Activated CD8-positive, alpha-beta T cell treated with anti-CD3 and anti-CD28 coated beads, Interleukin-2, amount 10 ng/mL, durations not matched to agents 7 days and 5 days (primary cell): ENCODE measurements at regions not wholly inside any gene's neighbourhood (a gene's known extent, or its start where the extent isn't known, plus 50 kb on each side); places are given as distances from the start of the nearest gene placed in this dataset.

Experiments
- ATAC-seq: fragments of 150-1000 bp; cut with Tn5 transposase; one replicate; pipeline ENCODE4 v1.10.0; 2021; ENCODE audit warnings: moderate library complexity
- CTCF ChIA-PET: fragments of 350-600 bp; sonication (Branson Sonifier 250); formaldehyde crosslinking; loops from one replicate; lab custom pipeline; 2021; ENCODE audit warnings: antibody characterized with exemption; lab: Charles Lee
- POLR2A ChIA-PET: fragments of 350-600 bp; sonication (Branson Sonifier 250); formaldehyde crosslinking; loops from one replicate; lab custom pipeline; 2021; ENCODE audit warnings: antibody characterized with exemption; lab: Charles Lee
- DNase-seq: peaks from one replicate; pipeline ENCODE4 v3.0.0-alpha.2; 2020
- H3K27ac Mint-ChIP-seq: one replicate; pipeline ENCODE4 v1.8.0; 2021; ENCODE audit warnings: mild to moderate bottlenecking, mixed read lengths
- H3K27me3 Mint-ChIP-seq: one replicate; pipeline ENCODE4 v1.8.0; 2021; ENCODE audit warnings: low read depth, mixed read lengths
- H3K36me3 Mint-ChIP-seq: one replicate; pipeline ENCODE4 v1.8.0; 2021; ENCODE audit warnings: low read depth, mixed read lengths
- H3K4me1 Mint-ChIP-seq: one replicate; pipeline ENCODE4 v1.8.0; 2021; ENCODE audit warnings: low read depth, mixed read lengths
- H3K4me3 Mint-ChIP-seq: one replicate; pipeline ENCODE4 v1.8.0; 2021; ENCODE audit warnings: mild to moderate bottlenecking, mixed read lengths
- H3K9me3 Mint-ChIP-seq: one replicate; pipeline ENCODE4 v1.8.0; 2022; ENCODE audit warnings: mixed read lengths; ENCODE audit not compliant: insufficient read depth

GRCh38 chr9:107404161-107404560 lies 85.4 kb downstream of the KLF4 start:
- H3K36me3 Mint-ChIP-seq: no peaks in the 10 kb centered on the region
- ChIA-PET POLR2A (no interaction called here), CTCF (interaction anchor here (2.2 kb wide), 1 partner anchor 21 kb away, joined by 7 read pairs; no protein-coding TSS in a partner anchor)
- ATAC-seq (no peak), DNase-seq (no peak)
- H3K27me3 Mint-ChIP-seq: peaks cover 6% of the 10 kb centered on the region
- no peak overlapping the region for H3K4me3 Mint-ChIP-seq
- H3K27ac Mint-ChIP-seq: no peak overlapping the region
- H3K4me1 Mint-ChIP-seq: no peaks in the 10 kb centered on the region
- H3K9me3 Mint-ChIP-seq: no peaks in the 10 kb centered on the region

DNA sequence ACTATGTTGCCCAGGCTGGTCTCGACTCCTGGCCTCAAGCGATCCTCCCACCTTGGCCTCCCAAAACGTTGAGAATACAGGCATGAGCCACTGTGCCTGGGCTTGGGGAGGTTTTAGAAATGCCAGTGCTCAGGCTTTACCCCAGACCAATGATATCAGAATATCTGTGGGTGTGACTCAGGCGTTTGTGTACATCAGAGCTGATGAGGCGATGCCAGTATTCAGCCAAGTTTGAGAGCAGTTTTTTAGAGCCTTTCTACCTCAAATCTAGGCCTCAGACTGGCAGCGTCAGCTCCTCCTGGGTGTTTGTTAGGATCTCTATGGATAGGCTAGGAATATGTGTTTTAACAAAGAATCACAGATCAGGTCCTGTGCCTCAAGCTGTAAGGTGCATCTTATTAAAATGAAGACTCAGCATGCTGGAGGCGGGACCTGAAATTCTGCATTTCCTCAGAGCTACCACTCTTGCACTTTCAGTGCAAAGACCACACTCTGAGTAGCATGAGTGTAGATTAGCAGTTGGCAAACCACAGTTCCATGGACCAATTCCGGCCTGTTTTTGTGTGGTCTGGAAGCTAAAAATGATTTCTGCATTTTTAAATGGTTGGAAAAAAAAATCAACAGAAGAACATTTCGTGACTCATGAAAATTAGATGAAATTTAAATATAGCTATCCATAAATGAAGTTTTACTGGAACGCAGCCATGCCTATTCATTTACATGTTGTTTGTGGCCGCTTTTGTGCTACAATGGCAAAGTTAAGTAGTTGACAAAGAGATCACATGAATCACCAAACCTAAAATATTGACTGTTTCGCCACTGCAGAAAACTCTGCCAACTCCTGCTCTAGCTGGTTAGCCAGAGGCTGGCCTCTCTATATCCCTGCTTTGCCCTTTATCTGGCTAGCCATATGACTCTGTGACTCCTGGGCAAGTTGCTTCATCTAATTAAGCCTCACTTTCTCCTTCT lies 92.2 kb downstream of the KLF4 start:
- Mint-ChIP-seq H3K27ac (no peak overlapping the region), H3K27me3 (peaks cover 4% of the 10 kb centered on the region), H3K36me3 (no peaks in the 10 kb centered on the region), H3K9me3 (no peaks in the 10 kb centered on the region), H3K4me1 (no peaks in the 10 kb centered on the region), H3K4me3 (no peak overlapping the region)
- no peak for ATAC-seq
- POLR2A ChIA-PET: no interaction called here
- CTCF ChIA-PET: interaction anchor here (1.6 kb wide), 1 partner anchor 28 kb away, joined by 5 read pairs; no protein-coding TSS in a partner anchor
- DNase-seq: no peak

GRCh38 chr9:107394264-107394663 lies 95.3 kb downstream of the KLF4 start:
- CTCF ChIA-PET: no interaction called here
- ATAC-seq: no peak
- no peaks in the 10 kb centered on the region for H3K36me3 Mint-ChIP-seq

DNA sequence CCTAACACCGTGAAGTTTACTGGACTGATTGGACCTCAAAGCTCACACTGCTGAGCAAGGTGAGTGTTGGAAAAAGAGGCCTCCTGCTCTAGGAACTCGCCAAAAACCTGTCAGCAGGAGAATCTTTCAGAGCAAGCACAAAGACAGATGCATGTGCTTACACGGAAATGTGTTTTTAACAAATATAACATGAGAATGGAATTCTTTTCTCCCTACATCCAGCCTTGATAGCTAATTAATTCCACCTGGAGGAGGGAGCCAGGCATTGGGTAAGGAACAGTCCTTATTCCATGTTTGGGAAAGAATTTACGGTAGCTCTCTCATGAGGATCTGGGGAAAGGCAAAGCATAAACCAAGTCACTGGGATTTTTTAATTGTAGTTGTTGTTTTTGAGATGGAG lies 98.8 kb downstream of the KLF4 start:
- no peaks in the 10 kb centered on the region for H3K27me3 Mint-ChIP-seq
- no peaks in the 10 kb centered on the region for H3K9me3 Mint-ChIP-seq
- DNase-seq: no peak
- POLR2A ChIA-PET: no interaction called here
- H3K4me1 Mint-ChIP-seq: no peaks in the 10 kb centered on the region
- no peak overlapping the region for H3K4me3 Mint-ChIP-seq
- CTCF ChIA-PET: no interaction called here
- no peak for ATAC-seq
- H3K36me3 Mint-ChIP-seq: no peaks in the 10 kb centered on the region
- no peak overlapping the region for H3K27ac Mint-ChIP-seq

More at GRCh38 chr9:107394264-107394663, 95.3 kb downstream of the KLF4 start:
- DNase-seq: no peak
- Mint-ChIP-seq H3K4me1 (no peaks in the 10 kb centered on the region), H3K9me3 (no peaks in the 10 kb centered on the region), H3K4me3 (no peak overlapping the region), H3K27me3 (no peaks in the 10 kb centered on the region), H3K27ac (no peak overlapping the region)
- POLR2A ChIA-PET: no interaction called here

GRCh38 chr9:107390279-107390678 lies 99.3 kb downstream of the KLF4 start:
- Mint-ChIP-seq H3K27ac (no peak overlapping the region), H3K36me3 (no peaks in the 10 kb centered on the region), H3K27me3 (no peaks in the 10 kb centered on the region), H3K4me3 (no peak overlapping the region), H3K9me3 (no peaks in the 10 kb centered on the region), H3K4me1 (no peaks in the 10 kb centered on the region)
- ChIA-PET CTCF (no interaction called here), POLR2A (no interaction called here)
- no peak for ATAC-seq
- DNase-seq: no peak

DNA sequence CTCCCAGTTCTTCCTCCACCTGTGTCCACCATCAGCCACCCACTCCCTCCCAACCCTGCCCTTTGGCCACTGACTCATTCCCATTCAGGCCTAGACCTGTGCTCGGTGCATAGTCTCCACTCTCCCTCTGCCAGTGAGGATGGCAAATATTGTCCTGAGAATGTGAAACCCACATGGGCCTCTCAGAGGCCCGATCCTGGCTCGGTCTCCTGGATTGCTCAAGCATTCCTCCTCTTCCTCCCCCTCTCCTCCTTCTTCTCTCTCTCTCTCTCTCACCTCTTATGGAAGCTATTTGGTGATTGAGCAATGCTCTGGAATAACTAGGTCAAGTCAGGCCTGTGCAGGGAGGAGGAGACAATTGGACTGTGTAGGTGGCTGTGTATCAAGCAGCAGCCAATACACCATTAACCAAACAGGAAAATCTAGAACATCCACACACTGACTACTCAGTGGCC lies 99.9 kb downstream of the KLF4 start:
- ATAC-seq (no peak), DNase-seq (no peak)
- Mint-ChIP-seq H3K27me3 (no peaks in the 10 kb centered on the region), H3K27ac (no peak overlapping the region), H3K36me3 (no peaks in the 10 kb centered on the region), H3K4me3 (no peak overlapping the region), H3K9me3 (no peaks in the 10 kb centered on the region), H3K4me1 (no peaks in the 10 kb centered on the region)
- CTCF ChIA-PET: no interaction called here
- POLR2A ChIA-PET: no interaction called here

DNA sequence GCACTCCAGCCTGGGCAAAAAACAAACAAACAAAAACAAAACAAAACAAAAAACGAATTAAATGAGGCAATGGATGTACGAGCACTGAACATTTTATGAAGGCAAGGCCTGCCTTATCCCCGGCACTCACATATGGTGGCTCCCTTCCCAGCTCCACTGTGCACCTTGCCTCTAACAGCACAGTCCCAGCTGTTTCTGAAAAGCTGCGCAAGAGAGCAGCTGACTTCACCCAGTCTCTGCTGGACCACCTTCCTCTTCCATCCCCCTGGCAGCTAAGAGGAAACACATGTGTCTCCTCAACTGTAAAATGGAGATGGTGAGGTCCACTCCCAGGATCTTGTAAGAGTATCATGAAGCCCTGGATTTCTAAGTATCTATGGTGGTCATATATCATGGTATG lies 100.7 kb downstream of the KLF4 start:
- H3K27me3 Mint-ChIP-seq: peaks cover 5% of the 10 kb centered on the region
- no peaks in the 10 kb centered on the region for H3K4me1 Mint-ChIP-seq

GRCh38 chr9:107387409-107387808 lies 102.2 kb downstream of the KLF4 start:
- no peak overlapping the region for H3K4me3 Mint-ChIP-seq
- H3K9me3 Mint-ChIP-seq: no peaks in the 10 kb centered on the region
- ChIA-PET POLR2A (no interaction called here), CTCF (interaction anchor here (1.3 kb wide), 1 partner anchor 38 kb away, joined by 3 read pairs; no protein-coding TSS in a partner anchor)
- DNase-seq: no peak
- H3K27me3 Mint-ChIP-seq: peaks cover 5% of the 10 kb centered on the region
- H3K36me3 Mint-ChIP-seq: no peaks in the 10 kb centered on the region
- no peak overlapping the region for H3K27ac Mint-ChIP-seq
- no peaks in the 10 kb centered on the region for H3K4me1 Mint-ChIP-seq
- ATAC-seq: no peak

More for the DNA sequence above, 100.7 kb downstream of the KLF4 start:
- H3K36me3 Mint-ChIP-seq: no peaks in the 10 kb centered on the region
- no peak overlapping the region for H3K27ac Mint-ChIP-seq
- CTCF ChIA-PET: interaction anchor here (1.3 kb wide), 1 partner anchor 36 kb away, joined by 3 read pairs; no protein-coding TSS in a partner anchor
- POLR2A ChIA-PET: no interaction called here
- DNase-seq (no peak), ATAC-seq (no peak)
- H3K9me3 Mint-ChIP-seq: no peaks in the 10 kb centered on the region
- H3K4me3 Mint-ChIP-seq: no peak overlapping the region

GRCh38 chr9:107386396-107386795 lies 103.2 kb downstream of the KLF4 start:
- H3K4me1 Mint-ChIP-seq: no peaks in the 10 kb centered on the region
- no peaks in the 10 kb centered on the region for H3K9me3 Mint-ChIP-seq
- CTCF ChIA-PET: no interaction called here
- DNase-seq (no peak), ATAC-seq (no peak)
- no peak overlapping the region for H3K4me3 Mint-ChIP-seq
- POLR2A ChIA-PET: no interaction called here
- peaks cover 5% of the 10 kb centered on the region for H3K27me3 Mint-ChIP-seq
- no peak overlapping the region for H3K27ac Mint-ChIP-seq
- no peaks in the 10 kb centered on the region for H3K36me3 Mint-ChIP-seq
